Right lung (tissue), 2 donors: ENCODE measurements at regions not wholly inside any gene's neighbourhood (a gene's known extent, or its start where the extent isn't known, plus 50 kb on each side); places are given as distances from the start of the nearest gene placed in this dataset.

Source experiments
- DNase-seq, 2 donors: peaks; one replicate each; pipeline ENCODE4 v3.0.0-alpha.2; 2013

- DNase-seq: peak; percentile 73 to 77
Measured at GRCh38 chr2:215717501-215718381, 281.9 kb upstream of the FN1 start.

GRCh38 chr2:215716956-215717355, 281.1 kb upstream of the FN1 start:
- DNase-seq: no peak

GRCh38 chr2:215712871-215713790, 277.3 kb upstream of the FN1 start:
- DNase-seq: peak; percentile 58 to 75

GRCh38 chr2:215712219-215712868, 276.5 kb upstream of the FN1 start:
- DNase-seq: no peak

GRCh38 chr2:215711471-215712034, 275.7 kb upstream of the FN1 start:
- no peak for DNase-seq

- no peak for DNase-seq
Measured at GRCh38 chr2:215707608-215708007, 271.7 kb upstream of the FN1 start.

- DNase-seq: peak; percentile 85 to 87
Measured at GRCh38 chr2:215705771-215706361, 270.0 kb upstream of the FN1 start.

GRCh38 chr2:215705281-215705680, 269.4 kb upstream of the FN1 start:
- no peak for DNase-seq

GRCh38 chr2:215702116-215702902, 266.4 kb upstream of the FN1 start:
- DNase-seq: no peak

GRCh38 chr2:215699700-215700538, 264.1 kb upstream of the FN1 start:
- DNase-seq: no peak

- no peak for DNase-seq
Measured at GRCh38 chr2:215699018-215699417, 263.1 kb upstream of the FN1 start.

GRCh38 chr2:215698566-215698965, 262.7 kb upstream of the FN1 start:
- no peak for DNase-seq

- DNase-seq: no peak
Measured at GRCh38 chr2:215697496-215697895, 261.6 kb upstream of the FN1 start.

GRCh38 chr2:215697003-215697402, 261.1 kb upstream of the FN1 start:
- DNase-seq: no peak

GRCh38 chr2:215695861-215696260, 260.0 kb upstream of the FN1 start:
- DNase-seq: no peak

GRCh38 chr2:215693999-215694580, 258.2 kb upstream of the FN1 start:
- no peak for DNase-seq

GRCh38 chr2:215693193-215693998, 257.5 kb upstream of the FN1 start:
- no peak for DNase-seq

GRCh38 chr2:215692387-215693079, 256.7 kb upstream of the FN1 start:
- no peak for DNase-seq
